NCI-H526 treated with DMSO at 0.1 percent for 48 hours (cell line): ENCODE measurements at regions not wholly inside any gene's neighbourhood (a gene's known extent, or its start where the extent isn't known, plus 50 kb on each side); places are given as distances from the start of the nearest gene placed in this dataset.

Experiments used
- DNase-seq: peaks from one replicate; lab custom pipeline; 2025; lab: John Stamatoyannopoulos, UW

DNA sequence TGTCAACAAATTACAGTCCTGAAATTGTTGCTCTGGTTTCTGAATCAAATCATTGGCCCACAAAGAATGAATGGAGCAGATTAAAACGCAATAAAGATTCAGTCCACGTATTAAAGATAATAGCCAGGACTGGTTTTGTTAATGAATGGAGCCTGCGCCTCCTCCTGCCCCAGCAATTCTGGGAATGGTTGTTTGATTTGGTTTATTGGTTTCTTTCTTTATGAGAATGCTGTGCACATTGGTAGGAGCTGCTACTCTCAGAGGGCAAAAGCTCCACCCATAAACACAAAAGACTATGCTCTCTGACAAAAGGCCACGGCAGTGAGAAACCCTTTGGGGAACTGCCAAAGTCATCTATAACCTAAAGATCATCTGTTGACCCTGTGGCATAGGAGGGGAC is 261.1 kb downstream of the ABHD5 start:
- DNase-seq: no peak

DNA sequence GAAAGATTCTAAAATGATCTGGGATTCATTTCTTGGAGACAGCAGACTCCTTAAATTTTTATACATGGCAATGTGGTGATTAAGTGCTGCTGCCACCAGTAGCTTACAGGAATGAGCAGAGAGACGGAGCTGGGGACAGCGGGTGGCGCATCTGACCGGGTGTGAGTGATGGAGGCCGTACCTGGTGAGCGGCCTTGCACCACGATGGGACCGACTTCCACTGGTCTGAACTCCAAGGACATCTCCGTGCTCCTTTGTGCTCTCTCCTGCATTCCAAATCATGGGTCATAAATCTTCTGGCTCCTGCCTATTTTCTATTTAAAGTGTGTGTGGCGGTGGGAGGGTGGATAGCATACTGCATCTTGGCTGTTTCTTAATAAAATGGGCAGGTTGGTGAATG is 262.6 kb downstream of the ABHD5 start:
- DNase-seq: no peak

GRCh38 chr3:43953814-43954692 is 263.3 kb downstream of the ABHD5 start:
- no peak for DNase-seq

- DNase-seq: no peak
These were observed 266.2 kb downstream of the ABHD5 start for GRCh38 chr3:43956945-43957344.

DNA sequence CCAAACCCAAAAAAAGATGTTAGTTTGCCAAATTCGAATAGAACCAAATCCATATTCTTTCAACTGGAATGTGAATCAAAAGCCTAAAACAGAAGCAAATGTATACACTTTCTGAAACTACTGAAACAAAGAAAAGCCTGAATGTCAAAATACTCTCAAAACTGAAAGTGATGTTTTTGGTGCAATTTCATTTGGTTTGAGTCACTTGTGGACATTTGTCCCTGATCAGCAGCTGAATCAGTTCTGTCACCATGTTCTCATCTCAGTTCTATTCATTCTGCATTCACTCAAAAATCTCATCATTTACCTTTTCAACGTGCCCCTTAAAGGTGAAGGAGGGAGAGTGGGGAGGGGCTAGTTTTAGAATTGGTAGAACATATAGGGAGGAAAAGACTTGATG is 266.8 kb downstream of the ABHD5 start:
- DNase-seq: no peak

GRCh38 chr3:43958005-43958770 is 267.4 kb downstream of the ABHD5 start:
- no peak for DNase-seq

DNA sequence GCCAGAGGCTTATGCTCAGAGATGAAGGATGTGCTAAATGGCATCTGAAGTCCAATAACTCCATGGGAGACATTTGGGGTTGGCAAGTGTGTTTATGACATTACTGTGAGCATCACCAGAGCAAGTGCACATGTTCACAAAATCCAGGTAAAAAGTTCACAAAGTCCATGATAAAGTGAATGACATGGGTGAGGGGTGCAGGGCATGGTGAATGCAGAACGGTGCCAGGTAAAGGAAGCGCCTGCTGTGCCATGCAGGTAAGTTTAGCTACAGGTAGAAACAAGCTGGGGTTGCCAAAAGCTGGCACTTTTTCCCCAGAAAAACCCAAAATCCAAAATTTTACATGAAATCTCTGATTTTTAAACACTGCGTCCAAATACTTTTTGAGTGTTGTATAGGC is 268.2 kb downstream of the ABHD5 start:
- no peak for DNase-seq

DNA sequence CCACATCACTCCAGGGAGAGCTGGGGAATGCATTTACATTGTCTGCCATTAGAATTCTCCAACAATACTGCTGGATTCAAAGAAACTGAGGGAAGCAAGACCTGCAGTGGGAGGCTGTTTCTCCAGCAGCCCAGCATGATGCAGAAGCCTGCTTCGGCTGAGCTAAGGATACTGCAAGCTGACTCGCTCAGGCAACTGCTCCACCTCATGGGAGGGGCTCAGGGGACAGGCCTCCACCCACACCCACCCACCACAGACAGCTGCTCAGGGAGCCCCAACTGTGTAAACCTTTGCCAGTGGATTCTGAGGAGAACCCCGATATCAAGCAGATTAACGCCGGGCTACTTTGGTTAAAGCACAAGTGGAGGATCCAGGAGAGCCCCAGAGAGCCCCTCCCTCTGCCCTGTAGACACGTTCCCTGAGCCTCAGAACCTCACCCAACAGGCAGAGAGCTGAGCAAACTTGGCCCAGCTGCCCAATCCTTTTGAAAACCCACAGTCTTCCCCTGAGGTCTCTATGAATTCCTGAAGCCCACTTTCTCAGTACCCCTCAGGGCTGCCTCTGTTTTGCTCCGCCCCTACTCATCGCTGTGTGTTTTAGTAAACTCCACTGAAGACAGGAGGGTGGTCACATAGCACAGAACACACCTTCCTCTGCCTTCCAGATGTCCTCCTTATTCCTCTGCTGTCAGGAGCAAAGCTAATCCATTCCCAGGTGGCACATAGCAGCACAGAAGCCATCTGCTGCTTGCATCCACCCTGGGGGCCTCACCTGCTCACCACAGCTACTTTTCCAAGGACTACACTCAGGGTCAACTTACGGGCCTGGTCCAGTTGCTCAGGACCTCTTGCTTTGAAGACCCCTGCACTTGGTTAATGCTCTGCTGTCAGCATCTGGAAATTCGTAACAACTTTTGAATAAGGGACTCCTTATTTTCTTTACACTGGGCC is 269.0 kb downstream of the ABHD5 start:
- DNase-seq: no peak

DNA sequence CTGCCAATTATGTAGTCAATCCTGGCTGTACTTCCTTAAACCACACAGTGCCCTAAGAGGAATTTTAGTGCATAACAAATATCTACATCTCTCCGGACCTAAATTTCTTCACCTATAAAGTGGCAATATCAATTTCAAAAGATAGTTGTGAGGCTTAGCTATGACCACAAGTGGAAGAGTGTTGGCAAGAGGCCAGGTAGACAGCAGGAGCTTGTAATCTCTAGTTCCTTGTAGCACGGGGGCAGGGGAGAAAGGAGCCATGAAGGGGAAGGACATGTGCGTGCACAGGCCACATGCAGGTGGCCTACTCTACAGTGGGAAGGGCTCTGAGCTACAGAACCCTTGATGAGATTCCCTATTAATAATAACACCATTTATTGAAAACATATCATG is 269.7 kb downstream of the ABHD5 start:
- no peak for DNase-seq

DNA sequence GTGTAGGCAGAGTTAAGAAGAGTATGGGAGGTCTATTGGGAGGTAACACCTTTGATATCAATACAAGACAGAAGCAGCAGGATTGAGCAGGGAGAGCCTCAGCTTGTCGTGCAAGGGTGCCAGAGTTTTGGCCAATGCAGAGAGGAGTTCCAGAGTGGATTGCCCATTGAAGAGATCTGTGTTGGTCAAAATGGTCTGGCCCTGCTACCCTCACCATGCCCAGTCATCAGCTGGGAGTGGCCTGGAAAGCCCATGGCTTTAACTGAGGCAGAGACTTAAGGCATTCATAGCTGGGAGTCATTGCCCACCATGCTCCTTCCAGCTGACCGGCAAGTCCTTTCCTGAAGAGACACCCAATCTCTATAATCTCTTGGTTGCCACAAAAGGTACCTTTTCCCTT is 271.3 kb downstream of the ABHD5 start:
- DNase-seq: no peak

- no peak for DNase-seq
These were observed 272.5 kb downstream of the ABHD5 start for GRCh38 chr3:43963208-43963607.

- no peak for DNase-seq
These were observed 273.9 kb downstream of the ABHD5 start for GRCh38 chr3:43964640-43965039.

GRCh38 chr3:43965656-43966055 is 274.9 kb downstream of the ABHD5 start:
- DNase-seq: no peak

GRCh38 chr3:43966126-43966525 is 275.4 kb downstream of the ABHD5 start:
- DNase-seq: no peak

DNA sequence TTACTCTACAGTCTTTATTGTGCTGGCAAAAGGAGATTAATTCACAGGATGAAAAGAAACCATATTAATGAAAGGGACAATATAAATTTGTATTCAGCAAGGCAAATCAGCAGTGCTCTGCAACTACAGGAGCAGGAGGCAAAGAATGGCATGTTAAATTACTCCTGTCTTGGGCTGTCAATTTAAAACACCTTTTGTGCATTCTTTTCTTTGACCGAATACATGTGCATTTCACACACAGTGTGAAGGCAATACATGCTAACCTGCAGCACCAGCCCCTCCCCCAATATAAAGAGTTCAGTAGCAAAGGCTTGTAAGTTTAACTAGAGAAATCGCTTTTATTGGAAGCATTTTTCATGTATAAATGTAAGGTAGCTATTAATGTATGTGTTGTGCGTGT is 275.2 kb upstream of the TOPAZ1 start:
- no peak for DNase-seq

GRCh38 chr3:43968465-43968864 is 273.2 kb upstream of the TOPAZ1 start:
- peak; percentile 47 for DNase-seq

- no peak for DNase-seq
These were observed 271.7 kb upstream of the TOPAZ1 start for GRCh38 chr3:43969944-43970343.

DNA sequence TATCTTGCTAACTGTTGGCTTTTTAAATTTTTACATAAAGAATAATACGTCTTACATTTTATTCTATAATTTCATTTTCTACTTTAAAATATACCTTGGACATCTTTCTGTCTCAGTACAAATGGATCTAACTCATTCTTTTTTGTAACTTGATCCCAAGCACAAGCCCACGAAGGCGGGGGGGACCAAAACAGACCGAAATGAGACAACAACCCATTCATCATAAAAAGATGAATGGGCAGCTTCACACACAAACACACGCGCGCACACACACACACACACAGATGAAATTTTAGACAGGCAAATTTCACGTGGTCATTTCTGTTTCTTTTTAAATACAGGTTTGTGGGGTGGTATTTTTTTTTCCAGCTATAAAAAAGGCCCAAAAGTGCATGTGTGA is 271.3 kb upstream of the TOPAZ1 start:
- no peak for DNase-seq

DNA sequence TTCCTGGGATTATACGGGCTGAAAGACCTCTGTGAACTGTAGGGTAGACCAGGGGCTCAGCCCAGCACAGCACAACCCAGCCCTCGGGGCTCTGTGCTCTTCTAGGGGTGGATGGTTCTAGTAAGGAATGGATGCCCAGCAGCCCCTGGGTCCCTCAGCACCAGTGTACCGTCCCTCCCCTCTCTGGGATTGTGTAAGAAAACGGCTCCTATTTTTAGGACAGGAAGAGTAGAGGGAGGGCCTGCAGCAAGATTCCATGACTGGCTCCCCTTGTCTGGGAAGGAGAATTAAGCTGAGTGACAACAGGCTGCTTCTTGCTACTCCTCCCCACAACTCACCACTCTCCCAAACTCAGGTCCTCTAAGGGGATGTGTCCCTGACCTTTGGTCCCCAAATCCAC is 270.8 kb upstream of the TOPAZ1 start:
- DNase-seq: no peak

- no peak for DNase-seq
These were observed 270.2 kb upstream of the TOPAZ1 start for GRCh38 chr3:43971486-43971885.

- DNase-seq: no peak
These were observed 263.0 kb upstream of the TOPAZ1 start for GRCh38 chr3:43978708-43979107.

- no peak for DNase-seq
These were observed 262.0 kb upstream of the TOPAZ1 start for GRCh38 chr3:43979645-43980044.
